T-helper 17 cell (primary cell): ENCODE measurements at regions not wholly inside any gene's neighbourhood (a gene's known extent, or its start where the extent isn't known, plus 50 kb on each side); places are given as distances from the start of the nearest gene placed in this dataset.

ENCODE experiments used
- ATAC-seq: fragments of 150-1000 bp; cut with Tn5 transposase; 2 replicates; pipeline ENCODE4 v1.10.0; 2021; ENCODE audit warnings: mild to moderate bottlenecking, moderate library complexity
- DNase-seq, 3 donors: peaks; one replicate each; pipeline versions ENCODE4 v3.0.0 to v3.0.0-alpha.2; 2020 to 2021
- H3K9me3 ChIP-seq: one replicate; pipeline ENCODE4 v1.7.0; 2013; ENCODE audit warnings: low read length, mild to moderate bottlenecking; ENCODE audit not compliant: control insufficient read depth, poor library complexity, severe bottlenecking
- H3K27ac Mint-ChIP-seq: one replicate; pipeline ENCODE4 v1.8.0; 2022; ENCODE audit warnings: mild to moderate bottlenecking, moderate library complexity, mixed read lengths
- H3K27me3 Mint-ChIP-seq: one replicate; pipeline ENCODE4 v1.8.0; 2022; ENCODE audit warnings: mixed read lengths
- H3K36me3 Mint-ChIP-seq: one replicate; pipeline ENCODE4 v1.8.0; 2022; ENCODE audit warnings: low read depth, mixed read lengths
- H3K4me1 Mint-ChIP-seq: one replicate; pipeline ENCODE4 v1.8.0; 2022; ENCODE audit warnings: mild to moderate bottlenecking, mixed read lengths
- H3K4me3 Mint-ChIP-seq: one replicate; pipeline ENCODE4 v1.8.0; 2022; ENCODE audit warnings: mild to moderate bottlenecking, moderate library complexity, mixed read lengths

DNA sequence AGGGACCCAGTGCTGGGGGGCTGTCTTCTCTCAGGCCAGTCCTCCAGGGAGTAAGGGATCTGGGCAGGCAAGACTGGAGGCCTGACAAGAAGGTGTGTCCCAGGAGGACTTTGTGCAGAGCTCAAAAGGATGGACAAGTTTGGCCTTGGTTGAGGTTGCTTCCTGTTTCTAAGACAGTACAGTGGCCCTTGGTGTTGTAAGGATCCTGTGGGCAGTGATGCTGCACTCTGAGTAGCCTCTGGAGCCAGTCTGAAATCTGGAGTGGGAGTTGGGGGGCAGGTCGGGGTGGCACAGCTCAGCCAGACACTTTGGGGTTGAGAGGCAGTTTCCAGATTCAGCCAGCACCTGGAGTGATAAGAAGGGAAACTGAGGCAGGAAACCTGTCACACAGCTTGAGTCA, 139.2 kb upstream of the ZMIZ1 start:
- H3K4me1 Mint-ChIP-seq = peaks cover 4% of the 10 kb centered on the region
- no peak for DNase-seq
- peaks cover 2% of the 10 kb centered on the region for H3K36me3 Mint-ChIP-seq
- H3K4me3 Mint-ChIP-seq = no peak overlapping the region
- peaks cover 20% of the 10 kb centered on the region for H3K27me3 Mint-ChIP-seq
- no peaks in the 10 kb centered on the region for H3K9me3 ChIP-seq
- H3K27ac Mint-ChIP-seq = no peak overlapping the region
- ATAC-seq = no peak

DNA sequence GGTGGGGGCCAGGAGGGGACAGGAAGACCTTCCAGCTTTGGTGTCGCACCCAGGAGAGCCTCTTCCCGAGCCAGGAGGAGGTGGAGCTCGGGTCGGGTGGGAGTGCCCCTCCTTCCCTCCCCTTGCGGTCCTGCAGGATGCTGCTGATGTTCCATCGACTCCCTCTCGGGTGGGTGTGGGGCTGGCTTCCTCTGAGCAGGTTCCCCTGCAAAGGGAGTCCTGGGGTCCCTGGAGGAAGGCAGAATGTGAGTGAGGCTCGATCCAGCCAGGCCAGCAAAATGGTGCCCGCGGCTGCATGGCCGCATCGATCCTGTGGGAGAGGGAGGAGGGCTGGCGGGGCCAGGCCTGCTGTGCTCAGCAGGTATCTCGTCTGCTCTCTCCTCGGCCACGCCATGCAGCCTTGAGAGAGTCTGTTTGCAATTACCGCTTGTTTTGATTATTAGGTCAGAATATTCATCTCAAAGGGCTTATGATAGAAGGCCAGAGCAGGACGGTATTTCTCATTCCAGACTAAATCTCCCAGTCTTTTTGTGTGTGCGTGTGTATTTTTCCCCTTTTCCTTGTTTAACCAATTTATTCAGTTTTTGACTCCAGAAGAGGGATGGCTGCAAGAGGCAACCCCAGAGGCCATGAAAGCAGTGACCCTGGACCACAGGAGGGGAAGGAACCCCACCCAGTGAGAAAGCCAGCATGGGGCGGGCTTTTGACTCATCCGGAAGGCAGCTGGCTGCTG, 137.3 kb upstream of the ZMIZ1 start:
- Mint-ChIP-seq H3K4me1 (peaks cover 4% of the 10 kb centered on the region), H3K27me3 (peaks cover 20% of the 10 kb centered on the region), H3K36me3 (peaks cover 2% of the 10 kb centered on the region), H3K4me3 (no peak overlapping the region), H3K27ac (no peak overlapping the region)
- H3K9me3 ChIP-seq = no peaks in the 10 kb centered on the region
- no peak for ATAC-seq
- no peak for DNase-seq

DNA sequence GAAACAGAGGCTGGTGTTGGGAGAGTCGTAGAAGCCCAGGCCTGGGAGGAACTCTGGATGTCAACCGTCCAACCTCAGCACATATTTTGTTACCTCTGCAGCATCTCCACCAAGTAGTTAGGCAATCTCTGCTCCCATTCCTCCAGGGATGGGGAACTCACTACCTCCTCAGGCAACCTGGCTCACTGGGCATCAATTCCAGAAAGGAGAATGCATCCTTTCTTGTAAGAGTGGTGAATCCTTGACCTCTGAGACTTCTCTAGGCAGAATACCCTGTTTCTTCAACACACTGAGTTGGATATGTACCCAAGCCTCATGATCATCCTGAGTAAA, 136.7 kb upstream of the ZMIZ1 start:
- no peaks in the 10 kb centered on the region for H3K9me3 ChIP-seq
- no peak for DNase-seq
- H3K36me3 Mint-ChIP-seq = peaks cover 2% of the 10 kb centered on the region
- no peak overlapping the region for H3K27ac Mint-ChIP-seq
- H3K27me3 Mint-ChIP-seq = peaks cover 20% of the 10 kb centered on the region
- peaks cover 4% of the 10 kb centered on the region for H3K4me1 Mint-ChIP-seq
- ATAC-seq = no peak
- no peak overlapping the region for H3K4me3 Mint-ChIP-seq

DNA sequence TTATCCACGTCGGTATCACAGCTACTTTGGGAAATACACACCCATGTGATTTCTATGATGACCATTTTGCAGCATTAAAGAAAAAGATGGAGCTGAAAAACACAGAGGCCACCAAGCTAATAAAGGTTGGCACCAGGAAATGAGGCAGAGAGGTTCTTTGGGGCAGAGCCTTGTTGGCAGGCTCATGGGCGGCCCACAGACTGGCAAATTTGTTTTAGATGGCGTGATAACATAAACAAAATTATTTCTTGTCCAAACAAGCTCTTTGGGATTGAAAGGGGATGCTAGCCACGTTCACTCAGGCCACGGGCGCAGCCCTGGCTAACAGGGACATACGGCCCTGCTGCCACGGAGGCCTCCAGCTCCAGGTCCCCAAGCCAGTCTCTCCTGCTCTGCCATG, 135.9 kb upstream of the ZMIZ1 start:
- DNase-seq (no peak), ATAC-seq (no peak)
- H3K27me3 Mint-ChIP-seq = peaks cover 20% of the 10 kb centered on the region
- peaks cover 4% of the 10 kb centered on the region for H3K4me1 Mint-ChIP-seq
- no peak overlapping the region for H3K27ac Mint-ChIP-seq
- H3K36me3 Mint-ChIP-seq = peaks cover 2% of the 10 kb centered on the region
- no peaks in the 10 kb centered on the region for H3K9me3 ChIP-seq
- no peak overlapping the region for H3K4me3 Mint-ChIP-seq

DNA sequence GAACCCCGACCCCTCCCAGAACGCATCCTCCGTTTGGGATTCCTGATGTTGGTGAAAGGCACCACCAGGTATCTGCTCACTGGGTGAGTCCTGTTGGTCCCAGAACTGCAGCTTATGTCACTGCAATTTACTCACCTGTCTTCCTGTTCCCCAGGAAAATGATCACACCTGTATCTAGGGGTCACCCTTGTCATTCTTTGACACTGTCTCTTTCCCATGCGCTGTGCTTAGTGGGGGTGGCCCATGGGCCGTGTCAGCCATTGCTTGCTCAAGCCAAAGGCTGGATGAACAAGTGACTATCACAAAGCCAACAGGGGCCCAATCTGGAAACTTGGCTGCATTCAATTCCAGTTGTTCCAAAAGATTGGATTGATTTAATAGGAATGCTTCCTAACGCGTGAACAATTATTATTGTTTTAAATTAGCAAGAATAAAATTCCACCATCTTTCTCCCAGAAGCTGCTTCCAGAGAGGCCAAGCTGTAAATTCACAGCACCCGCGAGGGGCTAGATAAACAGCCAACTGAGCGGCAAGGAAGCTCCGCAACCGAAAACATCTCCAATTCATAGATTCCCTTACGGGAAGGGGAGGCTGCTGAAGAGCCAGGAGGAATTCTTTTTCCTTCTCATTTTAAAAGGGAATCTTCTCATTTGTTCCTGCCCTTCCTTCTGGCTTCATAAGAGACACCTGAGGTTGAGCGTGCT, 134.8 kb upstream of the ZMIZ1 start:
- Mint-ChIP-seq H3K27ac (no peak overlapping the region), H3K36me3 (peaks cover 2% of the 10 kb centered on the region), H3K4me1 (peaks cover 6% of the 10 kb centered on the region), H3K4me3 (no peak overlapping the region), H3K27me3 (peaks cover 20% of the 10 kb centered on the region)
- H3K9me3 ChIP-seq = no peaks in the 10 kb centered on the region
- ATAC-seq (no peak), DNase-seq (no peak)

DNA sequence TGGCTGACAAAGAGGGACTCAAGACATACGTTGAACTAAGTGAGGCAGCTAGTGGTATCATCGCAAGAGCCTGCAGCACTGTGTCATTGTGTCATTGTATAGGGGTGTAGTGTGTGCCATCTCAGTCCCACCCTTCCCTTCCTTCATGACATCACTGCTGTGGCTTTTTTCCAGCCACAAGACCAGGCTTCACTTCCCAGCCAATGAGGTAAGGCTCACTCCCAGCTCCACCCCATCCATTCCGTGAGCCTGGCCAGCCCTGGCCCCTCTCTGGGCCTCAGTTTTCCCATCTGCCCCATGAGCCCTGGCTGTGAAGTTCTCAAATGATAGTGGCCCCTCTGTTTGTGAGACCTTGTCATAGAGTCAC, 134.3 kb upstream of the ZMIZ1 start:
- peaks cover 20% of the 10 kb centered on the region for H3K27me3 Mint-ChIP-seq
- no peaks in the 10 kb centered on the region for H3K9me3 ChIP-seq
- peaks cover 2% of the 10 kb centered on the region for H3K36me3 Mint-ChIP-seq
- DNase-seq (no peak), ATAC-seq (no peak)
- H3K4me3 Mint-ChIP-seq = no peak overlapping the region
- peaks cover 6% of the 10 kb centered on the region for H3K4me1 Mint-ChIP-seq
- H3K27ac Mint-ChIP-seq = no peak overlapping the region

DNA sequence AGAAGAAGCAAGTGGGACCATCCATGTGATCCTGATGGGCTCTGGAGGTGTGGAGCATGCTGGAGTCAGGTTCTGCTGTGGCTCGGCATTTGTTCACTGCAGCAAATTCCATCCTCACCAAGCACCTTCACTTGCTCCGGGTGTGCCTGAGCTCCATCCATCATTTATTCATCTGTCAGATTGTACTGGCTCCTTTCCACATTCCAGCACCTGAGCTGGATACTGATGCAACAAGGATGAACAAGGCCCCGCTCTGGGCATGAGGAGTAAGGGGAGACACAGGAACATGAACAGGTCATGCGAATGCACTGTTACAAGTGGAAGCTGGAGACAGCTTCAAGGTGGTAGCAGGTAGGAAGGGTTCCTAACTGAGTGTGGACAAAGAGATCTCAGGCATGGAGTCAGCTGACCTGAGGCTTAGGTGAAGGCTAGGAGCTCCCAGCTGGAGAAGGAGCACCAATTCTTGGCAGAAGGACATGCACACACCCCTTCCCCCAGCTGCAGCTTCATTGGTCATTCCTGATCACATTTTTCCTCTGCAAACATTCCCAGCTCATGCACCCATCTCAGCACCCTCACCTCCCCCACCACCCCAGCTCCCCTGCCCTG, 133.7 kb upstream of the ZMIZ1 start:
- Mint-ChIP-seq H3K27ac (no peak overlapping the region), H3K4me3 (no peak overlapping the region), H3K36me3 (peaks cover 2% of the 10 kb centered on the region), H3K4me1 (peaks cover 6% of the 10 kb centered on the region), H3K27me3 (peaks cover 20% of the 10 kb centered on the region)
- ATAC-seq (no peak), DNase-seq (no peak)
- H3K9me3 ChIP-seq = no peaks in the 10 kb centered on the region

DNA sequence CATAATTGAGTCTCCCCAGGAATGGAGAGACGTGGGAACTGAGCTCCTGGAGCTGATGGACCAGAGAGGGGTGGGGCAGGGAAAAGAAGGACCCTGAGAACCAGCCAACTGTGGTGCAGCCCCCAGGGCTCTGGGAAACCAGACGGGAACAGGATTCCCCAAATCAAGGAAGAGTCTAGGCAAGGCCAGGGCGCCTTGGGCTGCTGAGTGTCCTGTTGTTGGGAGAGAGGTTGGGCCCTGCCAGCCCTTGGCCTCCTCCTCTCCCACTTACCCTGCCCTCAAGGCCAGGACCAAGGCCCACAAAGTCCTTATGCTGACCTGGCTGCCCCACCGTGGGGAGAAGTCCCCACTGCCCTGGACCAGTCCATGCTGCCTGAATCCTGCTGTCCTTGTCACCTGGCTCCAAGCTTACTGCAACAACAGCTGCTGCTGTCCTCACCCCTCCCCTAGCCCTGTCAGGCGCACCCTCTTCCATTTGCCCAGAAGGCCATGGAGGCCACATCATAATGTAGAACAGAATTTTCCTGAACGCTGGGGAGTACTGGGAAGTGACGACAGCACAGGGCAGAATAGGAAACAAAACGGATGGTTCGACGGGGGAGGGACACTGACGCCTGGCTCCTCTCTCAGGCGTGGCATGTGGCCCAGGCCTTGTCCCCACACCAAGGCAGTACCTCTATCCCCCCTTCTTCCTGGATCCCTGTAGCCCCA, 132.9 kb upstream of the ZMIZ1 start:
- peaks cover 3% of the 10 kb centered on the region for H3K4me1 Mint-ChIP-seq

DNA sequence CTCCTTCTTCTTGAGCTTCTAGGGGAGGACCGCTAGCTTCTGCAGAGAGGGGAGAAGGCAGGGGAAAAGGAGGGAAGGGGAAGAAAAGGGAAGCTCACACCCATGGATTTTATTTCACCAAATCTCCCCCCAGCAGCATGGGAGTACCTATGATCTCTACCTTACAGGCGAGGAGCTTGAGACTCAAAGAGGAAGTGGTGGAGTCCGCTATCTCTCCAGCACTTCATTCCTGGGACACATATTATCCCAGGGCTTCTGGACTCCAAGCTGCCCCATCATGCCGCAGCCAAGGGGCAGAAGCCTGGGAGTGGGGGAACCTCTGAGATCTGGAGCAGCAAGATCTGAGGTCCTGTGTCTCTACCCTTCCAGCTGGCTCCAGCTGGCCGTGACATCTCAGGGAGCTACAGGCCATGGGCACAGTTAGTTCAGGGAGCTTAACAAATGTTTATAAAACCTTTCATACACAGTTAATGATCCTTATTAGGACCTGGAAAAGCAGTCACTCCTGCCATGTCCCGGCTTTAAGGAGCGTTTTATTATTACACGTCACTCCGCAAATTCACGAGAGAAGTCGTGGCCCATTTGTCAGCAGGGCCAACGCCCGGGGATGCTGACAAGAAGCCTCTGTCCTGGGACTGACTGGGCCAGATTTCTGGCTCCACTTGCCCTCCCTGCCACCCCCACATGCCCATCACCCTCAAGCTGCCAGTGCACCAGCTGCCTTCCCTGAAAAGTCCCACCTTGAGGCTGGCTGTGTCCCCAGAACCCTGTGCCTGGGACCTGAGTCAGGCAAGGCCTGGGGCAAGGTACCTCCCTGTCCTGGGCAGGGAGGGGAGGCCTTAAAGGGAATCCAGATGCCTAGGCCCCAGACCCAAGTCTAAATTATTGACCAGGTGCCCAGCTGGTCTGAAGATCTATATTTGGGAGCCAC, 132.1 kb upstream of the ZMIZ1 start:
- peaks cover 2% of the 10 kb centered on the region for H3K36me3 Mint-ChIP-seq
- H3K4me3 Mint-ChIP-seq = no peak overlapping the region
- ATAC-seq (no peak), DNase-seq (no peak)
- no peaks in the 10 kb centered on the region for H3K9me3 ChIP-seq
- no peak overlapping the region for H3K27ac Mint-ChIP-seq
- H3K4me1 Mint-ChIP-seq = peaks cover 2% of the 10 kb centered on the region
- H3K27me3 Mint-ChIP-seq = peaks cover 11% of the 10 kb centered on the region

More for the DNA sequence above, 132.9 kb upstream of the ZMIZ1 start:
- no peaks in the 10 kb centered on the region for H3K9me3 ChIP-seq
- Mint-ChIP-seq H3K27me3 (peaks cover 17% of the 10 kb centered on the region), H3K27ac (no peak overlapping the region), H3K36me3 (peaks cover 2% of the 10 kb centered on the region), H3K4me3 (no peak overlapping the region)
- no peak for ATAC-seq
- DNase-seq = no peak

DNA sequence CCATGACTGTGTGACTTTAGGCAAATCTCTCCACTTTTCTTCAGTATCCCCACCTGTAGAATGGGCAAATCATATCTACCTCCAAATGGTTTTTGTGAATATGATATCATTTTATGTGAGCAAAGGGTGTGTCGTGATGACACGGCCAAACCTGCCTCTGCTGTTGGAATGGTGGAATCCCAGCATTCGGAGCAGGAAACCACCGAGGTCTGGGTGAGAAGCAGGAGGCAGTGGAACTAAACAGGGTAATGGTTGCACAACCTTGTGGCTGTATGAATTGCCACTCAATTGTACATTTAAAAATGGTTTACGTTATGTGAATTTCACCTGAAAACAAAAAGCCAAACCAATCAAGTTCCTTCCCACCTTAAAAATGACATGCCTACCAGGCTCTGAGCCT, 131.4 kb upstream of the ZMIZ1 start:
- Mint-ChIP-seq H3K27me3 (peaks cover 9% of the 10 kb centered on the region), H3K36me3 (peaks cover 2% of the 10 kb centered on the region), H3K4me1 (peaks cover 2% of the 10 kb centered on the region), H3K27ac (no peak overlapping the region), H3K4me3 (no peak overlapping the region)
- H3K9me3 ChIP-seq = no peaks in the 10 kb centered on the region
- DNase-seq (no peak), ATAC-seq (no peak)

DNA sequence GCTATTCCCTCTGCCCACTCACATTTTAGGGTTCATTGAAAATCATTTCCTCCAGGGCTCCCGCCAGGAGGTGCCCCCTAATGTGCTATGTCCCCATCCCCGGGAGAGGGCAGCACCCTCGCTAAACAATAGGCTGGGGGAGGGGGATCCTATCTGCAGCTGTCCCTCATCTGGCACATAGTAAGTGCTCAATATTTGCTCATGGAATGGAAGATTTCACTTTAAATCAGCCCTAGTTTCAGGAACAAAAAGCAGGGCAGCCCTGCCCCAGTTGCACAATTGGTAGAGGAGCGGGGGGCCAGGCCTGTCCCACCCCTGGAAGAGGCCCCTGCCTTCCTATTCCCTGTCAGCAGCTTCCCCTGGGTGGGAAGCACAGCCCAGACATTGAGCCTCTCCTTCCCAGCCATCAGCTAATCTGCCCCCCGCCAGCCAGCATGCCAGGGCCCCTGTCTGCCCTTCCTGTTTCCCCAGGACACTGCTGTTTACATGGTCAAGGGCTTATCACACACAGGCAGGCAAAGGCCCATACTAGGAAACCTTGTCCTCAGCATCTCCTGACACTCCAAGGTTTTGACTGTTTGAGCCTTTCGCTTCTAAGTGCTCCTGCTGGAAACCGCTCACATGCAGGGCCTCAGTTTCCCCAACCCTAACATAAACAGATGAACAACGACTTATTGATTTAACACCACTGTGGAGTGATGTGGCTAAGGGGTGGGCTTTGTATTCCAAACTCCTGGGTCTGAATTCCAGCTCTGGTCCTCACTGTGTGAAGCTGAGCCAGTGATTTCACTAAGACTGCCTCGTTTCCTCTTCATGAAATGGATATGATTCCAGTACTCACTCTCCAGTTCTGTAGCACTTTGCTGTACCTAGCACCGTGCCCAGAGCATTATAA, 130.7 kb upstream of the ZMIZ1 start:
- H3K36me3 Mint-ChIP-seq = no peaks in the 10 kb centered on the region

More for the DNA sequence above, 130.7 kb upstream of the ZMIZ1 start:
- no peaks in the 10 kb centered on the region for H3K9me3 ChIP-seq
- H3K27ac Mint-ChIP-seq = no peak overlapping the region
- H3K4me3 Mint-ChIP-seq = no peak overlapping the region
- DNase-seq (no peak), ATAC-seq (no peak)
- H3K4me1 Mint-ChIP-seq = peaks cover 2% of the 10 kb centered on the region
- H3K27me3 Mint-ChIP-seq = peaks cover 4% of the 10 kb centered on the region
